GM12878 (cell line): ENCODE measurements at regions not wholly inside any gene's neighbourhood (a gene's known extent, or its start where the extent isn't known, plus 50 kb on each side); places are given as distances from the start of the nearest gene placed in this dataset.

Experiments used
- ATF2 ChIP-seq: IDR thresholded peaks from 2 replicates; pipeline ENCODE4 v1.6.1; 2012; ENCODE audit warnings: low read length, inconsistent platforms
- CTCF ChIP-seq, 3 experiments: IDR thresholded peaks in 2 of 3; conservative IDR thresholded peaks in 1 of 3; 2 replicates each; pipeline ENCODE4 v1.5.1; 2011; ENCODE audit warnings: low read depth in 3 of 3, low read length in 3 of 3, mild to moderate bottlenecking in 3 of 3, control low read depth in 2 of 3, moderate library complexity in 2 of 3, inconsistent platforms in 1 of 3, mixed read lengths in 1 of 3; ENCODE audit not compliant: control insufficient read depth in 2 of 3, insufficient read depth in 1 of 3; ENCODE audit errors: extremely low read depth in 1 of 3
- EZH2 ChIP-seq: IDR thresholded peaks from 2 replicates; pipeline ENCODE4 v1.6.1; 2012; ENCODE audit warnings: low read depth, mild to moderate bottlenecking, control low read depth, inconsistent platforms, low read length, borderline replicate concordance; ENCODE audit not compliant: control insufficient read depth
- HDAC2 ChIP-seq: fragments of 200-600 bp; sonication (generic); IDR thresholded peaks from 2 replicates; pipeline ENCODE4 v1.6.1; 2017
- SREBF2 ChIP-seq: IDR thresholded peaks from 2 replicates; pipeline ENCODE4 v1.6.1; 2012; ENCODE audit warnings: mild to moderate bottlenecking, low read length
- TAF1 ChIP-seq: IDR thresholded peaks from 2 replicates; pipeline ENCODE4 v1.6.1; 2011; ENCODE audit warnings: mild to moderate bottlenecking, low read depth, low read length, borderline replicate concordance
- ZBTB33 ChIP-seq: fragments of 450-650 bp; IDR thresholded peaks from 2 replicates; pipeline ENCODE4 v1.6.1; 2017; ENCODE audit warnings: mild to moderate bottlenecking

- TF ChIP-seq ZBTB33 (no peak), CTCF (IDR thresholded peaks at IDR 0.05 in 2 of 3, conservative IDR thresholded peaks at IDR 0.05 in 1 of 3; ENCODE audit: control insufficient read depth in 2 of 3, extremely low read depth in 1 of 3, insufficient read depth in 1 of 3, low read depth in 3 of 3, low read length in 3 of 3) (no peak), EZH2 (no peak), HDAC2 (no peak), TAF1 (no peak), ATF2 (no peak), SREBF2 (no peak)
These were observed 150.5 kb upstream of the RUNX3 start for GRCh38 chr1:25080294-25081209.
